HG03066 (cell line): ENCODE measurements at regions not wholly inside any gene's neighbourhood (a gene's known extent, or its start where the extent isn't known, plus 50 kb on each side); places are given as distances from the start of the nearest gene placed in this dataset.
"Not testable (repeated sequence)": the region's sequence is repeated elsewhere in the genome, so short reads cannot be mapped to it uniquely, and the experiment has no call there.

Experiments
- ATAC-seq: cut with Tn5 transposase; IDR thresholded peaks from one replicate; pipeline ENCODE4 v1.9.1; 2021; ENCODE audit warnings: low read depth; ENCODE audit not compliant: unreplicated experiment

GRCh38 chr11:103584021-103584420 lies 452.4 kb upstream of the DDI1 start:
- ATAC-seq: no peak

- no peak for ATAC-seq
These were observed 451.7 kb upstream of the DDI1 start for GRCh38 chr11:103584720-103585119.

- no peak for ATAC-seq
These were observed 451.0 kb upstream of the DDI1 start for GRCh38 chr11:103585401-103585800.

- no peak for ATAC-seq
These were observed 450.5 kb upstream of the DDI1 start for GRCh38 chr11:103585911-103586310.

GRCh38 chr11:103586756-103587155 lies 449.7 kb upstream of the DDI1 start:
- no peak for ATAC-seq

- ATAC-seq: no peak
These were observed 448.3 kb upstream of the DDI1 start for GRCh38 chr11:103587901-103588788.

- no peak for ATAC-seq
These were observed 444.9 kb upstream of the DDI1 start for GRCh38 chr11:103591554-103591953.

GRCh38 chr11:103594283-103594682 lies 442.2 kb upstream of the DDI1 start:
- ATAC-seq: no peak

GRCh38 chr11:103596315-103596714 lies 440.1 kb upstream of the DDI1 start:
- ATAC-seq: no peak

- ATAC-seq: peak; percentile 87
These were observed 435.1 kb upstream of the DDI1 start for GRCh38 chr11:103601225-103601846.

- ATAC-seq: no peak
These were observed 433.6 kb upstream of the DDI1 start for GRCh38 chr11:103602840-103603239.

- ATAC-seq: no peak
These were observed 432.1 kb upstream of the DDI1 start for GRCh38 chr11:103604310-103604709.

GRCh38 chr11:103608566-103608965 lies 427.9 kb upstream of the DDI1 start:
- no peak for ATAC-seq

- ATAC-seq: no peak
These were observed 427.0 kb upstream of the DDI1 start for GRCh38 chr11:103609117-103610066.

- ATAC-seq: no peak
These were observed 426.0 kb upstream of the DDI1 start for GRCh38 chr11:103610435-103610834.

- ATAC-seq: not testable (repeated sequence)
These were observed 424.7 kb upstream of the DDI1 start for GRCh38 chr11:103611526-103612260.

GRCh38 chr11:103612451-103612850 lies 424.0 kb upstream of the DDI1 start:
- ATAC-seq: not testable (repeated sequence)

GRCh38 chr11:103616586-103616985 lies 419.9 kb upstream of the DDI1 start:
- ATAC-seq: not testable (repeated sequence)

- ATAC-seq: no peak
These were observed 417.9 kb upstream of the DDI1 start for GRCh38 chr11:103618528-103618927.

GRCh38 chr11:103619480-103619879 lies 417.0 kb upstream of the DDI1 start:
- no peak for ATAC-seq
